Endothelial cell of hepatic sinusoid (primary cell): ENCODE measurements at regions not wholly inside any gene's neighbourhood (a gene's known extent, or its start where the extent isn't known, plus 50 kb on each side); places are given as distances from the start of the nearest gene placed in this dataset.
"Not testable (repeated sequence)": the region's sequence is repeated elsewhere in the genome, so short reads cannot be mapped to it uniquely, and the experiment has no call there.

Source experiments
- in situ Hi-C: cut with HindIII; loops from 2 replicates; pipeline ENCODE4 v1.10.0; 2017; ENCODE audit warnings: low sequenced_read_pairs

DNA sequence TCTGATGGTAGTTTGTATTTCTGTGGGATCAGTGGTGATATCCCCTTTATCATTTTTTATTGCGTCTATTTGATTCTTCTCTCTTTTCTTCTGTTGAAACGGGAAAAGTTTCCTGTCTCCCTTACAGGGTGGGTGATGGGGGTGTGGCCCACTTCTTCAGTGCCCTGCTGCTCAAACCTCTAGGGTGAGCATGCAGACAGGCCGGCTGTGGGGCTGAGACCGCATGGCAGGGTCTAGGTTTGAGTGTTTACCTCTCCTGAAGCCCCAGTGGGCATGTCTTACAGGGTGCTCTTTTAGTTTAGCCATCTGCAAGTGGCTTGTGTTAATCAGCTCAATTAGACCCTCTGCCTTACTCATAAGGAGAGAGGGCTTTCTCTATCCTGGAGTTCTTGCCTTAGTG is 450.0 kb upstream of the EPHA3 start:
- in situ Hi-C loops, result no loop called here

- in situ Hi-C loops, result no loop called here
These were observed 446.0 kb upstream of the EPHA3 start for GRCh38 chr3:88661433-88661824.

GRCh38 chr3:88668180-88668579 is 439.2 kb upstream of the EPHA3 start:
- in situ Hi-C loops, result no loop called here

DNA sequence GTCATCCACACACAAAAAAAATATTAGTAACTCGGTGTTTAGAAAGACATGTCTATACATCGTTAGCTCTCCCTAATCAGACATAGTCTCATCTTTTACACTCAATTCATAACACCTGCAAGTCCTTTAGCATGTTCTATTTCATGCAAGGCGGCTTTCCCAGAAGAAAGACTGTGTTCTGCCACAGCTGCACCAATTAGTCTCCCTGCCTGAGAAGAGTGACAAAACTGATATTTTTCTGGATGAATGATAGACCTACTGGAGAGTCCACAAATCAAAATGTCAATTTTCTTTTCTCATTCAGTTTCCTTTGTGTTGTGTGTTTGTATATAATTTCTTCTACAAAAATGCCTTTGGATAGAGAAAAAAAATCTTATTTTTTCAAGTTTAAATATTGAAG is 435.8 kb upstream of the EPHA3 start:
- in situ Hi-C loops, result no loop called here

GRCh38 chr3:88677298-88677697 is 430.1 kb upstream of the EPHA3 start:
- in situ Hi-C loops, result loop anchor here (5.0 kb wide), 1 partner anchor 70 kb away; no protein-coding TSS in a partner anchor

- in situ Hi-C loops, result loop anchor here (5.0 kb wide), 1 partner anchor 71 kb away; no protein-coding TSS in a partner anchor
These were observed 428.7 kb upstream of the EPHA3 start for GRCh38 chr3:88678747-88679146.

DNA sequence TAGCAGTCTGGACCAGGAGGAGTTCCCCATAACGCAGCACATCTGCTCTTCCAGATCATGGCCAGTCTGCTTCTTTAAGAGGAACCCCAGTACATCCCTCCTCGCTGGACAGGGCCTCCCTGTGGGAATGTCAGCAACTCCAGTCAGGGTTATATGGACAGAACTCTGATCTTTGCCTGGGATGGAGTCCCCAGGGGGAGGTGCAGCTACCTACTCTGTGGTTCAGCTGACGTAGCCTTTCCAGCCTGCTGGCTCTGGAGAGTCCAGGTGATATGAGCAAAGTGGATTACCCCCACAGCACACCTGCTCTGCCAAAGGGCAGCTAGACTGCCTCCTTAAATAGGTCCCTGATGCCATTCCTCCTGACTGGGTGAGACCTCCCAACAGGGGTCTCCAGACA is 417.1 kb upstream of the EPHA3 start:
- in situ Hi-C loops, result no loop called here

GRCh38 chr3:88691081-88691480 is 416.3 kb upstream of the EPHA3 start:
- in situ Hi-C loops, result no loop called here

DNA sequence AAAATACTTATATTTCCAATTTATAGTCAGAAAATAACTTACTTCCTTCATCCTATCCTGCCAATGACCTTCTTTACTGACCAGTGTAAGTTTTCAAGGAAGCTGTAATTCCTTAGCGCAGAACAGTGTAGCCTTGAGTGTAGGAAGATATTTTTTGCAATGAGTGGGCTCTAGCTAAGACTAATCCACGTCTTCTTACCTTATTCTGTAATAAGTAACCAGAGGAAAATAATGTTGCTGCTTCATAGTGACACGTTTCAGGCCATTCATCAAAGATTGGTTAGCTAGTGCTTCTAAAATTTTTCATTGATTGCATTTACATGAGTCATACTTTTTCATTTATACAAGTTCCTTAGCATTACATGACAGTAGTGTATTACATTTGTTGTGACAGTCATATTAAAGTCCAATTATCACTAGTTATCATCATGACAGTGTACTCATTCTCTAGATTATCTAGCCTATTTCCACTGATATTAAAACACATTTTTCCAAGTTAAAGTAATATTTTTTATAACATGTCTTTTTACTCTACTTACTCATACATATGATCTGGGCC is 403.8 kb upstream of the EPHA3 start:
- in situ Hi-C loops, result no loop called here

- in situ Hi-C loops, result no loop called here
These were observed 403.1 kb upstream of the EPHA3 start for GRCh38 chr3:88704338-88704737.

DNA sequence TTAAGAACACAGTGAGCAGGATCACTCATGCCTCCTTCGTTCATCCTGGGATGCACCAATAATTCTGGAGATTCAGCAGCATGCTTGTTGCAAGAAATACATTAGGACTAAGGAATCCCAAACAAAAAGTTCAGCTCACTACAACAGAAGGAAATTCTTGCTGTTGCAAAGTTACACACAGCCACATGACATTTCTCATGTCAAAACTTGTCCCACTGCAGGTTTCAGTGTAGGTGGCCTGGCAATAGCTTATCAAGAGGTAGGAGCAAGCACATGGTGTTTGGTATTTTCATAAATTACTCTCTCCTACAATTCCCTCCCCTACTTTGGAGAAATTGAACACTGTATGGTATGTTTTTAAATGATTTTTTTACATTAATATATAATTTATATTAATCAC is 399.6 kb upstream of the EPHA3 start:
- in situ Hi-C loops, result no loop called here

- in situ Hi-C loops, result no loop called here
These were observed 394.9 kb upstream of the EPHA3 start for GRCh38 chr3:88712552-88712951.

GRCh38 chr3:88713233-88713691 is 394.2 kb upstream of the EPHA3 start:
- in situ Hi-C loops, result no loop called here

DNA sequence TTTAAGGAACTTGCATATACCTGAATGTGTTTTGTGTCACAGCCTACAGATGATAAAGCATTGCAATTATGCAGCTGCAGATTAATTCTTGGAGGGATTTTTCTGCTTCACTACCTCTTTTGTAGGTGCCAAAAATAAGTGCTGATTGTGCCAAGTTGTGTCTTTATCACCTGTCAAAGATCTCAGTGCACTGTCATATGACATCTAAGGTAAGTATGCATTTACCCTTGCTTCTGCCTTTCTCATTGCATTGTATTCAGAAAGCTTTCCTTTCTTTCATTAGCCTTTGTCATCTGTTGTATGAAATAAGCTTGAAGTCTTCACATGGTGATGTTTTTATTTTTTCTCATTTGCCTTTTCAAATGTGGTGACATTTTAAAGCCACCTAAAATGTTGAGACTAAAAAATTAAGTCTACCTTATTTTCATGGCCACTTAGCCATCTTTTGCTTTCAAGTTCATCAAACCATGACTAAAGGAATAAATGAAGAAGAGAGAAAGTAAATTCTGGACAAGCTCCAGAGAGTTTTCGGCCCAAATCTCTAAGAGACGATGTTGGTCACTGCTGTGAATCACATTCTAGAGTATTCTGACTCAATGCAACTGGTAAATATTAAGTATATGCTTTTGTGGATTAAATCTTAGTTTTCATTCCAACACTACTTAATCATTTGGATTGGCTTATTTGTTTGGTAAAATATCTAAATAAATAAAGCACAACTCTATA is 381.8 kb upstream of the EPHA3 start:
- in situ Hi-C loops, result no loop called here

DNA sequence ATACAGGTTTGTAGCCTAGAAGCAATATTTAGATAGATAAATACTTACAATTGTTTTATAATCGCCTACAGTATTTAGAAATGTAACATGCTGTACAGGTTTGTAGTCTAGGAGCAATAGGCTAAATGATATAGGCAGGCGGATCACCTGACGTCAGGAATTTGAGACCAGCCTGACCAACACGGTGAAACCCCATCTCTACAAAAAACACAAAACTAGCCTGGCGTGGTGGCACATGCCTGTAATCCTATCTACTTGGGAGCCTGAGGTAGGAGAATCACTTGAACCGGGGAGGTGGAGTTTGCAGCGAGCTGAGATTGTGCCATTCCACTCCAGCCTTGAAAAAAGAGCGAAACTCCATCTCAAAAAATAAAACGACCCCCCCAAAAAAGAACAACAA is 375.2 kb upstream of the EPHA3 start:
- in situ Hi-C loops, result no loop called here

DNA sequence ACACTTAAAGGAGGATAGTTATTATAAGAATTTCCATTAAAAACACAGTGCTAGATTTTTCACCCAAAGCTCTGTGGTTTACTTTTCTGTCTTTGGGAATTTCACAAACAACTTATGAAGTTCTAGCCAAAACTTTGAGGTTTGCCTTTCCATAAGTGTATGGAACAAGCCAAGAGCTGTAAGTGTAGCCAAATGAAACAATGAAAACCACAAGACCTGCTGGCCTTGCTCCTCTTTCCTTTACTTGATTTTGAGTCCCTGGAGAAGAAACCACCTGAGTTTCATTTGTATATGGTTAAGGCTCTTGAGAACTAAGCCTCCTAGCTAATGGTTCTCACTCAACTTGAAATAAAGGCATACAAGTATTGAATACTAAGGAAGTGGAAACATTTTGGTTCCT is 365.3 kb upstream of the EPHA3 start:
- in situ Hi-C loops, result no loop called here

DNA sequence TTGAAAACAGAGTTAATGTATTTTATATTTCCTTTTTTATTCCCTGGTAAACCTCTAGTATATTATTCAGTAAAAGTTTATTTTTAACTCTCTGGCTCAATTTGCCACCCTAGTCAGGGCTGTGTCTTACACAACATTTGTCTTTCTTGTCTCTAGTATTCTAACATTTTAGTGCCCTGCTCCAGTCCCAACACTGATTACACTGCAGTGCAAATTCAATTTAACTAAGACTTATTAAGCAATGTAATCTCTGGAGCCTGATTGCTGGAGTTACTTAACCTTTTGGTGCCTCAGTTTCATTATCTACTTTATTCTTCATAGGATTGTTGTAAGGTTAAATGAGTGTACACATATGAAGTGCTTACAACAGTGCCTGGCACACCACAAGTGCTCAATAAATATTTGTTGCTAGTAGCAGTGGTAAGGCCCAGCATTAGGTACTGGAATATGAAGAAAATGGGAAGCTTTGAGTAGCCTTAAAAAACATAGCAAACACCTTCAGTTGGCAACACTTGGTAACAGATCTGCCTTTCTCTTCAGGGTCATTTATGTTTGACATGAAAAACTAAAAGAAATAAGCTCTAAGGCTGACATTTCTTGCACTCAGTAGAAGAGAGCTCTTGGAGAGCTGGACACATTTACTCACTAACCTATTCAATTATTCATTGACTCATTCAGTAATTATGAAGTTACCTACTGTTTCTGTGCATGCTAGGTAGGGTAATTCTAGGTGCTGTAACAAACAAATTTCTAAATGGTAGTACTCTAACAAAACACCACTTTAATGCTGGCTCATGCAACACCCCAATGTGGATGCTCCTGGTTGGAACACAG is 364.5 kb upstream of the EPHA3 start:
- in situ Hi-C loops, result no loop called here

DNA sequence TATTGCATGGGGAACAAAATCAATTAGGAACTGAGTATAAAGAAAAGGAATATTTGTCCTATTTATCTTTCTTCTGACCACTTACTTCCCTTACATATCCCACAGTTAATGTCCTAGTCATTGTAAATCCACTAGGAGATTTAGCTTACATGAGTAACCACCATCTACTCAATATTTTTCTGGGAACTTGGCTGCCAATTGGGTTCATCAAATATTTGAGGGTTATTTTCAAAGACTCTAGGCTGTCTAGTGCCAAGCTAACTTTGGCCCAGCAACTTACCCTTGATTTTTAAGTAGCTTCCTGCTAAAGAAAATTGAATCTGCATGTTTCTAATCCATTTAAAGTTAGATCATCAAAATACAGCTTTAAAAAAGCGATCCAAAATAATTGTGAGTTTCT is 362.5 kb upstream of the EPHA3 start:
- in situ Hi-C loops, result no loop called here

GRCh38 chr3:88747145-88747544 is 360.3 kb upstream of the EPHA3 start:
- in situ Hi-C loops, result not testable (repeated sequence)

GRCh38 chr3:88758676-88759075 is 348.7 kb upstream of the EPHA3 start:
- in situ Hi-C loops, result no loop called here

GRCh38 chr3:88767746-88768145 is 339.7 kb upstream of the EPHA3 start:
- in situ Hi-C loops, result no loop called here

DNA sequence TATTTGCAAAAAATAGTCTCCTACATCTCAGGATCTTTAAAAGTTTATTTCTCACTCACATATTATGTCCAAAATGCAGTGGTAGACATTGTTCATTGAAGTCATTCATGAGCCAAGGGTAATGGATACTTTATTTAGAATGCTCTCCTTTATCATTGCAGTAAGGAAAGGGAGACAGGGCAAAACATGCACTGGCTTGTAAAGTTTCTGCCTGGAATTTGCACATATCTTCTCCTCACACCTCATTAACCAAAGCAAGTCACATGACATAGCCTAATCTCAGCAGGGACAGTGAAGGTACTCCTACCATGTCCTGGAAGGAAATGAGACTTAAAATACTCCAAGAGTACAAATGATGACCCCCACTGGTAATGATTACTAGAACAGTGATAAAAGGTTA is 333.7 kb upstream of the EPHA3 start:
- in situ Hi-C loops, result no loop called here
